OCI-LY1 (cell line): ENCODE measurements at regions not wholly inside any gene's neighbourhood (a gene's known extent, or its start where the extent isn't known, plus 50 kb on each side); places are given as distances from the start of the nearest gene placed in this dataset.
"Not testable (repeated sequence)": the region's sequence is repeated elsewhere in the genome, so short reads cannot be mapped to it uniquely, and the experiment has no call there.

ENCODE experiments used
- H2AFZ ChIP-seq: fragments of 200-600 bp; sonication (generic), shearing (Covaris generic); 2 replicates; pipeline ENCODE4 v1.6.0; 2014; ENCODE audit warnings: antibody characterized with exemption, mild to moderate bottlenecking, low read length
- H3F3A ChIP-seq: fragments of 200-600 bp; sonication (generic), shearing (Covaris generic); 2 replicates; pipeline ENCODE4 v1.6.0; 2014; ENCODE audit warnings: mild to moderate bottlenecking, antibody characterized with exemption, low read length, moderate library complexity; ENCODE audit not compliant: insufficient read depth
- H3K27ac ChIP-seq: fragments of 200-600 bp; sonication (generic); 2 replicates; pipeline ENCODE4 v1.5.1; 2014; ENCODE audit warnings: low read length, mixed run types, mild to moderate bottlenecking, low read depth; ENCODE audit not compliant: poor library complexity, severe bottlenecking
- H3K27me3 ChIP-seq: fragments of 200-600 bp; sonication (generic); 2 replicates; pipeline ENCODE4 v1.6.0; 2014; ENCODE audit warnings: antibody characterized with exemption, mild to moderate bottlenecking, low read length, moderate library complexity; ENCODE audit not compliant: insufficient read depth
- H3K36me3 ChIP-seq: fragments of 200-600 bp; sonication (generic); 2 replicates; pipeline ENCODE4 v1.6.1; 2014; ENCODE audit warnings: mild to moderate bottlenecking, antibody characterized with exemption, low read length, moderate library complexity, mixed read lengths; ENCODE audit not compliant: insufficient read depth
- H3K4me1 ChIP-seq: fragments of 200-600 bp; sonication (generic); 2 replicates; pipeline ENCODE4 v1.5.1; 2014; ENCODE audit warnings: mild to moderate bottlenecking, low read length, moderate library complexity; ENCODE audit not compliant: insufficient read depth, severe bottlenecking
- H3K4me2 ChIP-seq: fragments of 200-600 bp; sonication (generic), shearing (Covaris generic); 2 replicates; pipeline ENCODE4 v1.6.1; 2014; ENCODE audit warnings: low read length
- H3K4me3 ChIP-seq: fragments of 200-600 bp; sonication (generic); 2 replicates; pipeline ENCODE4 v1.5.1; 2014; ENCODE audit warnings: low read length, low read depth, mild to moderate bottlenecking, mixed read lengths; ENCODE audit not compliant: poor library complexity, severe bottlenecking
- H3K79me2 ChIP-seq: fragments of 200-600 bp; shearing (Covaris generic); 2 replicates; pipeline ENCODE4 v1.6.1; 2016; ENCODE audit warnings: mixed run types, low read length, mixed read lengths; ENCODE audit not compliant: insufficient read depth
- H3K9ac ChIP-seq: fragments of 200-600 bp; sonication (generic), shearing (Covaris generic); 2 replicates; pipeline ENCODE4 v1.6.1; 2014; ENCODE audit warnings: mild to moderate bottlenecking, low read length, mixed read lengths
- H3K9me2 ChIP-seq: fragments of 200-600 bp; sonication (generic), shearing (Covaris generic); 2 replicates; pipeline ENCODE4 v1.6.1; 2014; ENCODE audit warnings: low read depth, mild to moderate bottlenecking, low read length, mixed read lengths
- H3K9me3 ChIP-seq: fragments of 200-600 bp; shearing (Covaris generic); 2 replicates; pipeline ENCODE4 v1.6.1; 2014; ENCODE audit warnings: low read length, mixed read lengths
- H4K20me1 ChIP-seq: fragments of 200-600 bp; sonication (generic), shearing (Covaris generic); 2 replicates; pipeline ENCODE4 v1.6.0; 2016; ENCODE audit warnings: mild to moderate bottlenecking, low read length; ENCODE audit not compliant: insufficient read depth
- TF ChIP-seq, protein P1 (sequence below): fragments of 200-600 bp; sonication (generic), shearing (Covaris generic); IDR thresholded peaks from 2 replicates; pipeline ENCODE4 v1.5.1; 2017; ENCODE audit warnings: mild to moderate bottlenecking, antibody characterized with exemption, low read length, moderate library complexity, mixed read lengths

DNA sequence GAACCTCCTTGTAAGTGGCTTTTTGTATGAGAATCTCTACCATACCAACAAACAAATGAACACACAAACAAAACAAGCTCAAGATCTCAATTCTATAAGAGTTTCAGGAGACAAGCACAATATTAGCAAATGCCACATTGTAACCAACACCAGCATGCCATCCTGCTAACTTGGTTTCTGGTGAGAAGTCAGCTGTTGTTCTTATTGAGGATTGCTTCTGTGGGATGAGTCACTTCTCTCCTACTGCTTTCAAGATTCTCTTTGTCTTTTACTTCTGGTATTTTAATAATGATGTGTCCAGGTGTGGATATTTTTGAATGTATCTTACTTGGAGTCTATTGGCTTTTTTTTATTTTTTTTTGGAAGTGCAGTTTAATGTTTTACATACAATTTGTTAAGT, 131.7 kb downstream of the BCL2L11 start:
- no peak overlapping the region for H3K4me2 ChIP-seq
- H2AFZ ChIP-seq = no peak overlapping the region
- no peaks in the 10 kb centered on the region for H3K27me3 ChIP-seq
- no peaks in the 10 kb centered on the region for H3K79me2 ChIP-seq
- no peaks in the 10 kb centered on the region for H3F3A ChIP-seq
- H3K9me2 ChIP-seq = no peaks in the 10 kb centered on the region
- no peaks in the 10 kb centered on the region for H3K4me1 ChIP-seq
- H4K20me1 ChIP-seq = no peaks in the 10 kb centered on the region
- no peak overlapping the region for H3K4me3 ChIP-seq
- H3K27ac ChIP-seq = no peak overlapping the region
- TF ChIP-seq, protein P1, sequence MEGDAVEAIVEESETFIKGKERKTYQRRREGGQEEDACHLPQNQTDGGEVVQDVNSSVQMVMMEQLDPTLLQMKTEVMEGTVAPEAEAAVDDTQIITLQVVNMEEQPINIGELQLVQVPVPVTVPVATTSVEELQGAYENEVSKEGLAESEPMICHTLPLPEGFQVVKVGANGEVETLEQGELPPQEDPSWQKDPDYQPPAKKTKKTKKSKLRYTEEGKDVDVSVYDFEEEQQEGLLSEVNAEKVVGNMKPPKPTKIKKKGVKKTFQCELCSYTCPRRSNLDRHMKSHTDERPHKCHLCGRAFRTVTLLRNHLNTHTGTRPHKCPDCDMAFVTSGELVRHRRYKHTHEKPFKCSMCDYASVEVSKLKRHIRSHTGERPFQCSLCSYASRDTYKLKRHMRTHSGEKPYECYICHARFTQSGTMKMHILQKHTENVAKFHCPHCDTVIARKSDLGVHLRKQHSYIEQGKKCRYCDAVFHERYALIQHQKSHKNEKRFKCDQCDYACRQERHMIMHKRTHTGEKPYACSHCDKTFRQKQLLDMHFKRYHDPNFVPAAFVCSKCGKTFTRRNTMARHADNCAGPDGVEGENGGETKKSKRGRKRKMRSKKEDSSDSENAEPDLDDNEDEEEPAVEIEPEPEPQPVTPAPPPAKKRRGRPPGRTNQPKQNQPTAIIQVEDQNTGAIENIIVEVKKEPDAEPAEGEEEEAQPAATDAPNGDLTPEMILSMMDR = no peak
- H3K36me3 ChIP-seq = no peaks in the 10 kb centered on the region
- H3K9me3 ChIP-seq = 0 out of 2 replicates have a peak, but pooled peaks cover 3% of the 10 kb centered on the region
- H3K9ac ChIP-seq = no peak overlapping the region

DNA sequence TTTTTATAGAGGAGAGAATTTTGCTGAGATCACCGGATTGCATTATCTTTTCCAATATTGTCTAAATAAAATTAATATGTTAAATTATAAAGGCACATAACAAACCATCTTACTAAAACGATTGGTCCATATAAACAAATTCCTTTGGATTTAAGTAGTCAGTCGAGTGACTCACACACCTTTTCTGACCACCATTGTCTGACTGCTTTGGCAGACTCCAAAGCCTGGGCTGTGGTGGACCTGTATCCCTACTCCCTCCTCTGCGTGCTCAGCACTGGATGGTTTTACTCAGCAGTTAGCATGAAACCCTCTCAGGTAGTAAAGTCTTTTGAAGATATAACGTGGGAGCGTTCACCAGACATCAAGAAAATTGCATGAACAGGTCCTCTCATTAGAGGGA, 134.2 kb downstream of the BCL2L11 start:
- not testable (repeated sequence) for H4K20me1 ChIP-seq, H3K4me1 ChIP-seq, H3K27me3 ChIP-seq

DNA sequence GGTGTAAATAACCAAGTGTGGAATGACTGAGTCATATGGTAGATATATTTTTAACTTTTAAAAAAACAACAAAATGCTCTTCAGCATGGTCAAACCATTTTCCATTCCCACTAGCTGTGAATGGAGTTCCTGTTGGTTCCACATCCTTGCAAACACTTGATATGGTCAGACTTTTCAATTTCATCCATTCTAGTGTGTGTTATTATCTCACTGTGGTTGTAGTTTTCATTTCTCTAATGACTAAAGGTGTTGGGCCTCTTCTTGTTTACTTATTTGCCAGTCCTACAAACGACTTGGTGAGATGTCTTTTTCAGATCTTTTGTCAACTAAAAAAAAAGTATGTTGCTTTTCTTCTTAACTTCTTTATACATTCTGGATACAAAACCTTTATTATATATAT, 135.9 kb downstream of the BCL2L11 start:
- not testable (repeated sequence) for H3F3A ChIP-seq, H3K9me2 ChIP-seq, H3K27me3 ChIP-seq, H4K20me1 ChIP-seq, H3K9ac ChIP-seq, H3K4me2 ChIP-seq, H3K27ac ChIP-seq, H3K4me1 ChIP-seq, H3K4me3 ChIP-seq, H2AFZ ChIP-seq, H3K79me2 ChIP-seq, H3K9me3 ChIP-seq, H3K36me3 ChIP-seq

More for the DNA sequence above, 134.2 kb downstream of the BCL2L11 start:
- not testable (repeated sequence) for H3K9me3 ChIP-seq, H3K9me2 ChIP-seq, H3K79me2 ChIP-seq, H3K9ac ChIP-seq, H3K4me2 ChIP-seq, H3K36me3 ChIP-seq, H3K4me3 ChIP-seq, H3K27ac ChIP-seq, H2AFZ ChIP-seq, H3F3A ChIP-seq

DNA sequence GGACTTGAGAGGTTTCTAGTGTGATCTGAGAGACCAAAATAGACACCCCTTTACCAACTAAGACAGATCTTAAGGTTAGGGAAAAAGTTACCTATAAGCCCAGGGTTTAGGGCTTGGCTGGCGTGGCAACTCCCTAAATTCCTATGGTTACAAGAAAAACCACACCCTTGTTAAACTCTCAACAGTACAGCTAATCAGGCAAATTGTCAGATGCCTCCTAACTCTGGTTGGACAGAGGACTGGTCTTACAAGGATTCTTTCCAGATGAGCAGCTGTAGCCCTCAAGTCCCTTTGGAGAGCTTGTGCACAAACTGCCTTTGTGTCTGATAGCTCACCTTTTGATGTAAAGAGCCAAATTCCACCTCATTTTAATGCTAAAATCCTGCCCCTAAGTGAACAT, 136.9 kb downstream of the BCL2L11 start:
- H3K4me3 ChIP-seq, H3K27ac ChIP-seq, H3K9me2 ChIP-seq, H2AFZ ChIP-seq, H4K20me1 ChIP-seq, H3K36me3 ChIP-seq, H3K27me3 ChIP-seq, H3K4me1 ChIP-seq, H3K9me3 ChIP-seq, H3K4me2 ChIP-seq, H3F3A ChIP-seq, H3K9ac ChIP-seq, H3K79me2 ChIP-seq: not testable (repeated sequence)

DNA sequence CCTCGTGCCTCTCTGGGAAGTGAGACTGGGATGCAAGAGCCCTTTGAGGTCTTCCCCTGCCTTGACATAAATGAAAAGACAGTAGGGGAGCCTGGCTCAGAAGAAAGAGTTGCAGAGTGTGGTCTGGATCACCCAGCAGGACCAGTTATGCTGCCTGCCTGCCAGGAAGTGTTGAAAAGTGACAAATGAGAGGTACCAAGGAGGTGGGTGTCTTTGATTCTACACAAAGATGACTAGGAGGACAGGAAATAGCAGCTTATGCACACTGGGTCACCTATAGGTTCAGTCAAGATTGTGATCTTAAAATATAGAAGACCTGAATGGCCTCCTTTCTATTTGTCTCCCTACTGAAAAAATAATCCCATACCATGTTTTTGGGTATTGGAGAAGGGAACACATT, 137.6 kb downstream of the BCL2L11 start:
- not testable (repeated sequence) for H3K9ac ChIP-seq, H3K4me2 ChIP-seq, H3K36me3 ChIP-seq, H4K20me1 ChIP-seq, H3K27ac ChIP-seq, H3K9me2 ChIP-seq, H3K4me3 ChIP-seq, H3K4me1 ChIP-seq, H3K79me2 ChIP-seq, H3K9me3 ChIP-seq, H3K27me3 ChIP-seq, H2AFZ ChIP-seq, H3F3A ChIP-seq

DNA sequence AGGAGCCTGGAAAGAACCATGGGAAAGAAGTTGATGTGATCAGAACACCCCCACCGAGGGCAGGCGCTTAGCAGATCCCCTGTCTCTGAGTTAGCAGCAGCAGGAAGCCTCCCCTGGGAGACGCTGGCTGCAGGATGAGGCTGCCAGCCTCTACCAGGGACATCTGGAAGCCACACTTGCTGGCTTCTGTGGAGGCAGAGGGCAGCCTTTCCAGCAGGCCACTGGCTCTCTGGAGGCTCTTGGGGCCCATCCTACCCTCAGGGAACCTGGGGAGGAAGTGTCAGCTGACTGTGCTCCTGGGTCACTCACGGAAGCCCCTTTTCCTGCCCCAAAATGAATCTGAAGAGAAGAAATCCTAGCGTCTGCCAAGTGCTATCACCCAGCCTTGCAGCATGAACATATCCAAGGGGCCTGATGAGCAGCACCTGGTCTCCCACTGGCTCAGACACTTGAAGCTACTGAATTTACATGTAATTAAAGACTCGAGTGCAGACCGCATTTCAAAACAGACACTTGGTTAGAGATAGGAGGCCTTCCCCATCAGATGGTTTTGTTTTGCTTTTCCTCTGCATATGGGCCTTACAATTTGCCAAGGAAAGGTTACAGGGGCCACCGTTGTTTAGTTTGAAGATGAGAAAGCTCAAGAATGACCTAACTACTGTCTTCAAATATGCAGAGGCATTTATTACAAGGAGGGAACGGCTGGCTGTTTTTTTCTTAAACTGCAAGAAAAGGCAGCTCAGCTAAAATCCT, 142.1 kb downstream of the BCL2L11 start:
- not testable (repeated sequence) for H3K36me3 ChIP-seq, H3K4me2 ChIP-seq
- peak overlapping the region; percentile 43 for H3K27ac ChIP-seq

DNA sequence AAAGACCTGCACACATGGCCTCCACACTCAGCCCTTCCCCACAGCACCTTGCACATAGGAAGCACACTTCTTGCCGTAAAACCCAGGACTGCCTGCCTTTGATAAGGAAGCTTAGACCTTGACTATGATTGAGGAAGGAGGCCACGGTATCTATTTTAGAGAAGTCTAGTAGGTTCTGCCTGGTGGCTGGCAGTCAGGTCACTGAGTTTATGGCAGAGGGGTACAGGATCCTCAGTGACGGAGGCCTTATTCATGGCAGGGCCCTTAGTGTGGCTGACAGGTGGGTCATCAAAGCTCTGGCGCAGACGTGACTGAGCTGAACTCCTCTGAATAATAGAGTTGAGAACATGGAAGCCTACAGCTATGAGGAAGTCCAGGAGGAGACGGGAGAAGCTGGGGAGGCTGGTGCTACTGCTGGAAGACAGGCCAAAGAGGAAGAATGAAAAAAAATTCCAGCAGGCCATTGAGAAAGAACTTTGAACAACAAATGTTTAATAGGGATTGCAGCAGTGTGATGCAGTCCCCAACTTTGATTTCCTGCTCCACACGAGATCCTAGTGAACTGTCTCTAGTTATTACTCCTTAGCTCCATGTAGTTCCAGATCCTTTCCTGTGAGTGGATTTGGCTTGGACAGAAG, 142.8 kb downstream of the BCL2L11 start:
- not testable (repeated sequence) for H3K9me3 ChIP-seq, H3K9me2 ChIP-seq, H3K36me3 ChIP-seq, H4K20me1 ChIP-seq, H3K27ac ChIP-seq, H3K79me2 ChIP-seq, H3K9ac ChIP-seq, H3K4me2 ChIP-seq, H3F3A ChIP-seq, H3K4me3 ChIP-seq, H3K27me3 ChIP-seq, H3K4me1 ChIP-seq, H2AFZ ChIP-seq

More for the DNA sequence above, 142.1 kb downstream of the BCL2L11 start:
- H3F3A ChIP-seq, H2AFZ ChIP-seq, H3K9me3 ChIP-seq, H4K20me1 ChIP-seq, H3K79me2 ChIP-seq, H3K9ac ChIP-seq, H3K27me3 ChIP-seq, H3K4me1 ChIP-seq, H3K4me3 ChIP-seq, H3K9me2 ChIP-seq: not testable (repeated sequence)
